Heart left ventricle (tissue), 16 donors: ENCODE measurements at regions not wholly inside any gene's neighbourhood (a gene's known extent, or its start where the extent isn't known, plus 50 kb on each side); places are given as distances from the start of the nearest gene placed in this dataset.

Experiments used
- ATAC-seq, 4 donors: fragments of 200-7000 bp; cut with Tn5 transposase; one replicate each; pipeline ENCODE4 v1.9.1; 2020 to 2022; ENCODE audit warnings: moderate library complexity in 4 of 4, mild to moderate bottlenecking in 3 of 4, moderate number of reproducible peaks in 1 of 4
- DNase-seq, 5 donors: peaks; one replicate each; pipeline ENCODE4 v3.0.0-alpha.2; 2020
- H3K27ac ChIP-seq, 12 donors: fragments of 200-600 bp; sonication (generic) in 4 of 12; one replicate each; pipeline versions ENCODE4 v1.5.0 to v1.8.0; 2016 to 2022; ENCODE audit warnings: mild to moderate bottlenecking in 2 of 12
- H3K27me3 ChIP-seq, 9 donors: fragments of 200-600 bp; sonication (generic) in 2 of 9; one replicate each; pipeline versions ENCODE4 v1.5.1 to v1.8.0; 2016 to 2022; ENCODE audit warnings: mild to moderate bottlenecking in 3 of 9
- H3K36me3 ChIP-seq, 9 donors: fragments of 200-600 bp; sonication (generic) in 2 of 9; one replicate each; pipeline versions ENCODE4 v1.5.0 to v1.8.0; 2018 to 2022; ENCODE audit warnings: mild to moderate bottlenecking in 2 of 9
- H3K4me1 ChIP-seq, 12 donors: fragments of 200-600 bp; sonication (generic) in 4 of 12; one replicate each; pipeline versions ENCODE4 v1.5.0 to v1.8.0; 2016 to 2022; ENCODE audit warnings: mild to moderate bottlenecking in 3 of 12
- H3K4me3 ChIP-seq, 12 donors: fragments of 200-600 bp; sonication (generic) in 4 of 12; one replicate each; pipeline versions ENCODE4 v1.5.0 to v1.8.0; 2017 to 2022; ENCODE audit warnings: mild to moderate bottlenecking in 9 of 12, moderate library complexity in 4 of 12
- H3K9me3 ChIP-seq, 12 donors: fragments of 200-600 bp; sonication (generic) in 4 of 12; one replicate each; pipeline versions ENCODE4 v1.5.0 to v1.8.0; 2016 to 2022; ENCODE audit warnings: mild to moderate bottlenecking in 1 of 12
- POLR2A ChIP-seq, 2 donors: fragments of 450-650 bp; IDR thresholded peaks; one replicate each; pipeline ENCODE4 v1.6.1; 2017; ENCODE audit warnings: antibody characterized with exemption in 2 of 2, mild to moderate bottlenecking in 2 of 2, moderate library complexity in 2 of 2
- WGBS, 4 donors: extraction: QIAGEN DNeasy Blood & Tissue Kit in 2 of 4; methylation state at CpG; one replicate each; pipeline versions ENCODE4 v1.1.5 to v1.1.7; 2013 to 2018; 5-methylcytosine and 5-hydroxymethylcytosine counted together
- intact Hi-C, 10 donors: fragments of 100-400 bp; cut with DNase I; formaldehyde crosslinking; loops; one replicate each; pipeline versions ENCODE4 v1.11.1 to v1.14.2; 2022
- TF ChIP-seq, protein P1 (sequence below), 12 donors: fragments of 200-600 bp; sonication (generic) in 4 of 12; IDR thresholded peaks; one replicate each; pipeline versions ENCODE4 v1.5.0 to v1.8.0; 2018 to 2022; ENCODE audit warnings: antibody characterized with exemption in 12 of 12, mild to moderate bottlenecking in 5 of 12
- donor health status: ischemic (EF 13 %, LVEDD 7.1; RV severe dilation, severe dysfunction).
- donor health status: healthy with polysubstance abuse.
- donor health status: DM: no; HTN: yes; CAD: no.
- donor health status: DM: no; HTN: no; CAD: no.
- donor health status: ischemic (EF 25% LVEDD 6.9; RV normal size, moderate dysfunction).
- donor health status: ischemic (EF 25% LVEDD 5.7; RV mildly dilated, moderate dysfunction).
- donor health status: healthy.
- donor health status: DM: yes; HTN: yes; CAD: no.
- donor health status: ischemic (EF 35%, LVEDD 5.7; RV mildly dilated, moderate dysfunction).
- donor health status: nonischemic (EF 11% LVEDD 7.7; RV severe dilation, severe dysfunction).
- donor health status: DM: yes; HTN: yes; CAD: no.
- donor health status: PGD.
- donor health status: ischemic (EF 29% LVEDD 5.4; RV normal size, mild dysfunction).
- donor health status: nonischemic (EF 23%, LVEDD 6.1; RV moderate dilation, normal function).

DNA sequence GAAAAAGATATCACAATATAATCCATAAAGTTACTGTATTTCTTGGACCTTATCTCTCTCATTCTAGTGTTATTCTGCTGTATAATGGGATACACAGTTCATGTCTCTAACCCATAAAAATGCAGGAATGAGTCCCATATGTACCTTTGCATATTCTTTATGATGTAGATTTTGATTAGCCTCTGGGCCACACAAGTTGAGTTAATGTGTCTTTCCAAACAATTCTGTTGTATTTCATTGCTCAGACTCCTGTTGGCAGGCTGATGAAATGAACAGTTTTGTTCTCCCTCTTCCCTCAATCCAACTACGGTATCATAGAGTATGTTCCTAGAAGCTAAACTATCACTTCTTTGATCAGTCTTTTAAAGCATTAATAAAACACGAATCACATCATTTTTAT, 113.2 kb upstream of the SATB2 start:
- H3K4me3 ChIP-seq = no peak overlapping the region
- intact Hi-C loops = no loop called here
- H3K27me3 ChIP-seq = peaks cover 0 to 5% (median 0%) of the 10 kb centered on the region in 9 donors
- no peaks in the 10 kb centered on the region for H3K36me3 ChIP-seq
- H3K9me3 ChIP-seq = no peaks in the 10 kb centered on the region
- WGBS, 4 donors = 70 to 79% (median 73%) methylated on average over 2 of the region's 2 CpGs
- H3K27ac ChIP-seq = no peak overlapping the region
- TF ChIP-seq, protein P1, sequence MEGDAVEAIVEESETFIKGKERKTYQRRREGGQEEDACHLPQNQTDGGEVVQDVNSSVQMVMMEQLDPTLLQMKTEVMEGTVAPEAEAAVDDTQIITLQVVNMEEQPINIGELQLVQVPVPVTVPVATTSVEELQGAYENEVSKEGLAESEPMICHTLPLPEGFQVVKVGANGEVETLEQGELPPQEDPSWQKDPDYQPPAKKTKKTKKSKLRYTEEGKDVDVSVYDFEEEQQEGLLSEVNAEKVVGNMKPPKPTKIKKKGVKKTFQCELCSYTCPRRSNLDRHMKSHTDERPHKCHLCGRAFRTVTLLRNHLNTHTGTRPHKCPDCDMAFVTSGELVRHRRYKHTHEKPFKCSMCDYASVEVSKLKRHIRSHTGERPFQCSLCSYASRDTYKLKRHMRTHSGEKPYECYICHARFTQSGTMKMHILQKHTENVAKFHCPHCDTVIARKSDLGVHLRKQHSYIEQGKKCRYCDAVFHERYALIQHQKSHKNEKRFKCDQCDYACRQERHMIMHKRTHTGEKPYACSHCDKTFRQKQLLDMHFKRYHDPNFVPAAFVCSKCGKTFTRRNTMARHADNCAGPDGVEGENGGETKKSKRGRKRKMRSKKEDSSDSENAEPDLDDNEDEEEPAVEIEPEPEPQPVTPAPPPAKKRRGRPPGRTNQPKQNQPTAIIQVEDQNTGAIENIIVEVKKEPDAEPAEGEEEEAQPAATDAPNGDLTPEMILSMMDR (IDR thresholded peaks at IDR 0.05) = no peak
- no peak for TF ChIP-seq POLR2A (IDR thresholded peaks at IDR 0.05)
- H3K4me1 ChIP-seq = no peaks in the 10 kb centered on the region
- DNase-seq = no peak
- ATAC-seq = no peak

DNA sequence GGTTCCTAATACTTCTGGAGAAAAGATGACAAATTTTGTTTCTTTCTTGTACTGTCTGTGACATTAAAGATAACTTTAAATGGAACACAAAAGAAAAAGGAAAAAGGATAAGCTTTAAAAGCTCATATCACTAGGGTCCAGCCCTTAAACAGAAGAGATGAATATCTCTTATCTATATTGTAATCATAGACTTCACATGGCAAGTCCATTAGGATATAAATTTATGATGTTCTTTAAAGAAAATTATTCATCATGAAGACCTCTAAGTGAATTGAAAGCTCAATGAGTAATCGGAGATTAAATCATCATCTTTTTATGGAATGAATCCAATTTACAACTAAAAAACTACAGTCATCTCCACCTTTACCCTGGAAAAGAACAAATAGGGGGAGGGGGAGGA, 111.6 kb upstream of the SATB2 start:
- no peak for ATAC-seq
- intact Hi-C loops = no loop called here
- no peak for TF ChIP-seq POLR2A (IDR thresholded peaks at IDR 0.05)
- TF ChIP-seq, protein P1 (IDR thresholded peaks at IDR 0.05) = no peak
- no peaks in the 10 kb centered on the region for H3K4me1 ChIP-seq
- H3K9me3 ChIP-seq = no peaks in the 10 kb centered on the region
- H3K4me3 ChIP-seq = no peak overlapping the region
- 78 to 88% (median 81%) methylated on average over 1 of the region's 1 CpG for WGBS, 4 donors
- H3K36me3 ChIP-seq = no peaks in the 10 kb centered on the region
- no peak for DNase-seq
- peaks cover 0 to 5% (median 0%) of the 10 kb centered on the region in 9 donors for H3K27me3 ChIP-seq
- no peak overlapping the region for H3K27ac ChIP-seq

DNA sequence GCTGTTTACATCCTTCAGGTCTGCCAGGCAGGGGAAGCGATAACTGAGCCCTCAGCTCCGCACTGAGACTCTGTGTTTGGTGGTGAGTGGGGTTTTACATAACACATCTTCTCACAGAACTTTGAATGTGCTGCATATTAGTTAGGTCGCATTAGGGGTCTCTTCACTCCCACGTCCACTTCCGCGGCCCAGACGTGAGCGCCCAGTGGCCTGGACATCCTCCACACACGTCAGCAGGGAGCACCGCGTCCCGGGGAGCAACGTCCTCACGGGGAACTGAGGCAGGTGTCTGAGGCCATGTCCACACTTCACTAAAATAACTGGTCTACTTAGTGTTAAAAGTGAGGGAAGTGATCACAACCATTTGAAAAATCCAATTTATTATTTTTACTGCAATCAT, 100.4 kb upstream of the SATB2 start:
- intact Hi-C loops = no loop called here
- no peak for DNase-seq
- H3K9me3 ChIP-seq = peaks cover 0 to under 1% (median 0%) of the 10 kb centered on the region in 12 donors
- H3K27me3 ChIP-seq = no peaks in the 10 kb centered on the region
- TF ChIP-seq POLR2A (IDR thresholded peaks at IDR 0.05) = no peak
- TF ChIP-seq, protein P1 (IDR thresholded peaks at IDR 0.05) = no peak
- H3K4me3 ChIP-seq = no peak overlapping the region
- no peaks in the 10 kb centered on the region for H3K36me3 ChIP-seq
- 70 to 80% (median 75%) methylated on average over 14 of the region's 14 CpGs for WGBS, 4 donors
- no peak overlapping the region for H3K27ac ChIP-seq
- H3K4me1 ChIP-seq = no peaks in the 10 kb centered on the region
- no peak for ATAC-seq

DNA sequence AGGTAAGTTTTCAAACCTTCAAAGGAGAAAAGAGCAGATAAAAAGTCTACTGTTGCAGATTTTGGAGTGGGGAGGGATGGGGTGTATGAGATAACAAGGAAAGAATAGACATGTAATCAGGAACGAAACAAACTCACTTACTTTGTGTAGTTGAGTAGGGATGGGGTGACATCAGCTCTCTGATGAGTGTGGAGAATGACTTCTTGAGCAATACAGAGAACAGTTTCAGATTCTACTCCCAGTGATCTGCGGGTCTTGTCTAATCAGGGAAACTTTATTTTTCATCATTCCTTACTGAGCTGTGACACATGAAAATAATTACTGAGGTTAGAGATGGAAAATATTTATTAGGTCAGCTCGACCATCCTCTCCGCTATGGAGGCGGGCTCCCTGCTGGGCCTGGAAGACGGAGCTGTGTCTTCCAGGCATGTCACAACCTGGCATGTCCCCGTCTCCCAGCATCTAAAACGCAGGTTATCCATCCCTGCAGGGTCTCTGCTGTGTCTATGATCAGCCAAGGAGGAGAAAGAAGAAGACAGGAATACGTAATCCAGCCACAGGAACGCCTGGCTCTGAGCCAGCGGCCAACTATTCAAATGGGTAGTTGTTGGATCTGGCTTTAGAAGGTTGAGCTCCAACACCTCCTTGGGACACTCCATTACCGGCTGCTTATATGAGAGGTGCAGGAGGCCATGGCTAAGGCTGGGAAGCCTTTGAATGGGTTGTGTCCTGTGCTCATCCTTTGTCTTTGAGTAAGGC, 99.0 kb upstream of the SATB2 start:
- WGBS, 4 donors = 76 to 82% (median 78%) methylated on average over 12 of the region's 12 CpGs
- ATAC-seq (no peak), DNase-seq (no peak)
- Histone ChIP-seq H3K36me3 (no peaks in the 10 kb centered on the region), H3K4me1 (no peaks in the 10 kb centered on the region), H3K27ac (no peak overlapping the region), H3K4me3 (no peak overlapping the region), H3K27me3 (no peaks in the 10 kb centered on the region), H3K9me3 (no peaks in the 10 kb centered on the region)
- intact Hi-C loops = no loop called here
- TF ChIP-seq, protein P1 (IDR thresholded peaks at IDR 0.05) = no peak
- no peak for TF ChIP-seq POLR2A (IDR thresholded peaks at IDR 0.05)
